ENCODE measurements at regions not wholly inside any gene's neighbourhood (a gene's known extent, or its start where the extent isn't known, plus 50 kb on each side); places are given as distances from the start of the nearest gene placed in this dataset.

DNA sequence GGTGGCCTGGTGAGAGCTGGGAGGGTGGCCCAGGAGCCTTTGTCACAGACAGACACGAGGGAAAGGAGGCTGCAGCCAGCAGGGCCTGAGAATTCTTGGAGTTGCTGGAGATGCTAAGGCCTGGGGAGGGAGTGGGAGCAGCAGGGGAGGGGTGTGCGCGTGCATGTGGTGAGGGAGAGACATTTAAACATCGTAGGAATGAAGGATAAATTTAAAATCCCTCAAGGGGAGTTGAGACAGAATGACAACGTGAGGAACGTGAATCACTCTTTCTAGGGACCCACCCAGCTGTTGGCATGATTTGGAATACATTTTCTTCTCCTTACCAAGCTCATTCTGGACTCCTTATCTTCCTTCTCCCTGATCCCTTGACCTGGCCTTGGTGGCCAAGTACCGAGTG is 73.3 kb upstream of the CACNA1E start:
- DNase-seq (ENCODE audit: low read depth), result no peak
- H3K36me3 ChIP-seq (ENCODE audit: control insufficient read depth, insufficient read depth, low read length), result no peaks in the 10 kb centered on the region
- H3K27me3 ChIP-seq (ENCODE audit: control insufficient read depth, insufficient read depth, low read length), result no peaks in the 10 kb centered on the region
- TF ChIP-seq, protein P1, sequence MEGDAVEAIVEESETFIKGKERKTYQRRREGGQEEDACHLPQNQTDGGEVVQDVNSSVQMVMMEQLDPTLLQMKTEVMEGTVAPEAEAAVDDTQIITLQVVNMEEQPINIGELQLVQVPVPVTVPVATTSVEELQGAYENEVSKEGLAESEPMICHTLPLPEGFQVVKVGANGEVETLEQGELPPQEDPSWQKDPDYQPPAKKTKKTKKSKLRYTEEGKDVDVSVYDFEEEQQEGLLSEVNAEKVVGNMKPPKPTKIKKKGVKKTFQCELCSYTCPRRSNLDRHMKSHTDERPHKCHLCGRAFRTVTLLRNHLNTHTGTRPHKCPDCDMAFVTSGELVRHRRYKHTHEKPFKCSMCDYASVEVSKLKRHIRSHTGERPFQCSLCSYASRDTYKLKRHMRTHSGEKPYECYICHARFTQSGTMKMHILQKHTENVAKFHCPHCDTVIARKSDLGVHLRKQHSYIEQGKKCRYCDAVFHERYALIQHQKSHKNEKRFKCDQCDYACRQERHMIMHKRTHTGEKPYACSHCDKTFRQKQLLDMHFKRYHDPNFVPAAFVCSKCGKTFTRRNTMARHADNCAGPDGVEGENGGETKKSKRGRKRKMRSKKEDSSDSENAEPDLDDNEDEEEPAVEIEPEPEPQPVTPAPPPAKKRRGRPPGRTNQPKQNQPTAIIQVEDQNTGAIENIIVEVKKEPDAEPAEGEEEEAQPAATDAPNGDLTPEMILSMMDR (IDR thresholded peaks at IDR 0.05; ENCODE audit: insufficient read depth, low read depth, low read length), result no peak
- H3K4me3 ChIP-seq (ENCODE audit: low read depth, low read length), result no peak overlapping the region
- ChIA-PET CTCF (interaction anchor here (1.1 to 4.2 kb wide), 3 partner anchors 15 to 230 kb away, joined by 3 to 16 read pairs (median 4); no protein-coding TSS in a partner anchor), POLR2A (no interaction called here)

DNA sequence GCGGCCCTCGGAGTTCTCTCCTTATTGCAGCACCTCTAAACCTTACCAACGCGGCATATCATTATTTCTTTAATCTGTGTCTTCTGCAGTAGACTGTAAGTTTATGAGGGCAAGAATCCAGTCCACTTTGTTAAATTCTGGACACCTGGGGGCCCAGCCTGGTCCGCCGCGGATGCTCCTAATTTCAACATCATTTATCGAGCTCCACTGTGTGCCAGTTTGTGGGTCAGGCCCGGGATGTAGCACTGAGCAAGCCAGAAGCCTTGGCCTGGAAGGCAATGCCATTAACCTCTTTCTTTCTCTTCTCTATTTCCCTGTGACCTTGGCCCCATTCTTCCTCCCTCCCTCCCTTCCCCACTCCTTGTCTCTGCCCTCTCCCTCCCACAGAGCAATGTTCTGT is 70.6 kb upstream of the CACNA1E start:
- Histone ChIP-seq H3K36me3 (ENCODE audit: control insufficient read depth, insufficient read depth, low read length) (no peaks in the 10 kb centered on the region), H3K27me3 (ENCODE audit: control insufficient read depth, insufficient read depth, low read length) (no peaks in the 10 kb centered on the region), H3K4me3 (ENCODE audit: low read depth, low read length) (no peak overlapping the region)
- POLR2A ChIA-PET, result no interaction called here
- TF ChIP-seq, protein P1 (IDR thresholded peaks at IDR 0.05; ENCODE audit: insufficient read depth, low read depth, low read length), result no peak
- DNase-seq (ENCODE audit: low read depth), result no peak
- CTCF ChIA-PET, result no interaction called here

DNA sequence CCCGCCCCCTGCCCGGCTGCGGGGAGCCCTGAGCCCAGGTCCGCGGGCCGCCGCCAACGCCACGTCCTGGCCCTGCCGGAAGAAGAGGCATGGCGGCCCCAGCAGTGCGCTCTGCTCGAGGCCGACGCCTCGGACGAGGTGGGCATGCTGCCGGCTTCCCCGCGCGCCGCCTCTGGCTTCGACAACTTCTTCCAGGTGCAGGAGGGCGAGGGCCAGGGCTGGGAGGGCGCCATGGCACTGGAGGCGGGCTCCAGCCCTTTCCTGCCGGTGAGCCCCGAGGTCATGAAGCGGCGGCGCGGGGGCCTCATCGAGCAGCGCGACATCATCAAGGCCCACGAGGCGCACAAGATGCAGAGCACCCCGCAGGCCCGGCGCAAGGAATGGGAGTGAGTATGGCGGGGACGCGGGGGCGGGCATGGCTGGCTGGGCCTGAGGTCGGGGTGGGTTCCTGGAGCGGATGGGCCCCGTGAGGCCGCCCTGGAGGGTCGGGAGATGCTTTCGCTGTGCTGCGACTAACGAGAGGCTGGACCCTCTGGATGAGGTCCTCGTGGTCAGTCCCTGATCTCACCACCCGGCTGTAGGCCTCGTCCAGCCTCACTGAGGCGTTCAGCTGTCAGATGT is 70.0 kb upstream of the CACNA1E start:
- Histone ChIP-seq H3K4me3 (ENCODE audit: low read depth, low read length) (no peak overlapping the region), H3K27me3 (ENCODE audit: control insufficient read depth, insufficient read depth, low read length) (no peaks in the 10 kb centered on the region), H3K36me3 (ENCODE audit: control insufficient read depth, insufficient read depth, low read length) (no peaks in the 10 kb centered on the region)
- ChIA-PET POLR2A (no interaction called here), CTCF (interaction anchor here (0.8 kb wide), 1 partner anchor 12 kb away, joined by 3 read pairs; no protein-coding TSS in a partner anchor)
- TF ChIP-seq, protein P1 (IDR thresholded peaks at IDR 0.05; ENCODE audit: insufficient read depth, low read depth, low read length), result no peak
- no peak for DNase-seq (ENCODE audit: low read depth)

DNA sequence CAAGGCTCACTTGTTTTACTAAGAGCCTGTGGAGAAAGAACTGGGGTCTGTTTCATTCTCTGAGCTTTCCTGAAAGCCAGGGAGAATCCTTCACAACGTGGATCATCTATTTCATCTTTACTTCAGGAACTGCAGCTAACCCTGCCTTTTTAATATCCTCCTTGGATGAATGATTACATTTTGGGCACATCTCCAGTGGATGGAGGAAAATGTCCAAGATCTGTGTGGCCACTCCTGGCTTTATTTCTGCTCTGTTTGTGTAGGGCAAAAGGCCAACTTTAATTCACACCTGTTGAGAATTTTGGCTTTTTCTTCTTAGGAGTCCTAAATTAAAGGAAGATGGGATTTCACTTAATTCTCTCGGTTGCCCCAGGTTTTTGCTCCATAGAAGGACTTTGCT is 69.5 kb upstream of the CACNA1E start:
- TF ChIP-seq, protein P1 (IDR thresholded peaks at IDR 0.05; ENCODE audit: insufficient read depth, low read depth, low read length), result no peak
- Histone ChIP-seq H3K36me3 (ENCODE audit: control insufficient read depth, insufficient read depth, low read length) (no peaks in the 10 kb centered on the region), H3K27me3 (ENCODE audit: control insufficient read depth, insufficient read depth, low read length) (no peaks in the 10 kb centered on the region), H3K4me3 (ENCODE audit: low read depth, low read length) (no peak overlapping the region)
- CTCF ChIA-PET, result interaction anchor here (0.8 kb wide), 1 partner anchor 11 kb away, joined by 3 read pairs; no protein-coding TSS in a partner anchor
- no peak for DNase-seq (ENCODE audit: low read depth)
- POLR2A ChIA-PET, result no interaction called here

DNA sequence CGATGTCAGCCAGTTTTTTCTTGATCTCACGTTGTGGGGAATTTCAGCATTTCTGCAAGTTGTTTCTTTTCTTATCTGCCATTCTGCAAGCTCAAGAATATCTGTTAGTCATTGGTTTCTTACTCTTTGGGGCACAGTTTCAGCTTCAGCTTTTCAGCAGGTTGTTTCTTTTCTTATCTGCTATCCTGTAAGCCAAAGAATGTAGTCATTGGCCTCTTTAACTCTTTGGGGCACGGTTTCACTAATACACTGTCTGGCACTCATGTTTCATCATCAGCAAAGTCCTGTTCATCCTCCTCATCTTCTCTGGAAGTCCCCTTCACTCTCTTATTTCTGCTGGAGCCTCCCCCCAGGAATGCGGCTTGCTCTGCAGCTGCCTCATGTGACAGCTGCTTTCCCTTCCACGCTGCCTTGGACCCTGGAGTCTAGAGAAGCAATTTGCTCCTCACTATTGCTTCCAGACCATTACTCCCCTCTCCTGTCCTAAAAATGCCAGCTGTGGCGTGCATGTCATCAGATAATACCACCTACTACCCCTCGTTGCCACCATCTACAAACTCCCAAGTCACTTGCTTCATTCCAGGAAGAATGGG is 67.0 kb upstream of the CACNA1E start:
- Histone ChIP-seq H3K36me3 (ENCODE audit: control insufficient read depth, insufficient read depth, low read length) (no peaks in the 10 kb centered on the region), H3K27me3 (ENCODE audit: control insufficient read depth, insufficient read depth, low read length) (no peaks in the 10 kb centered on the region), H3K4me3 (ENCODE audit: low read depth, low read length) (no peak overlapping the region)
- DNase-seq (ENCODE audit: low read depth), result no peak
- ChIA-PET POLR2A (no interaction called here), CTCF (interaction anchor here (1.0 to 3.0 kb wide), 3 partner anchors 8 to 226 kb away, joined by 3 to 10 read pairs (median 6); no protein-coding TSS in a partner anchor)
- TF ChIP-seq, protein P1 (IDR thresholded peaks at IDR 0.05; ENCODE audit: insufficient read depth, low read depth, low read length), result no peak

Measured in BJ (cell line).